ENCODE measurements at regions not wholly inside any gene's neighbourhood (a gene's known extent, or its start where the extent isn't known, plus 50 kb on each side); places are given as distances from the start of the nearest gene placed in this dataset.
"Not testable (repeated sequence)": the region's sequence is repeated elsewhere in the genome, so short reads cannot be mapped to it uniquely, and the experiment has no call there.

DNA sequence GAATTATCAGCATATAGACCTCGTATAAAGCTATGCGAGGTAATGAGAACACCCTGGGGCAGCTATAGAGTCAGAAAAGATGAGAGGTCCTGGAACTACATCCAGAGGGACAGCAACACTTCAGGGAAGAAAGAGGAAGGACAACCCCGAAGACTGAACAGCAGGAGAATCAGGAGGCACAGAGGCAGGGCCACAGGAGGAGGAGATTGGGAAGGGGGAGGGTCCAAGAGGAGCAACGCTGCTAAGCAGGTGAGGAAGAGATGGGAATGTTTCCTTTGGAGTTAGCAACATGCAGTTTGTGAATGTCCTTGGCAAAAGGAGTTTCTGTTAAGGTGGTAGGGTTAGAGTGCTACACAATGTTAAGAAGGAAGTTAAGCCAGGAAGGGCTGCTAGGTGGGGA lies 79.5 kb upstream of the OLIG3 start:
- H3K27me3 ChIP-seq (ENCODE audit: control insufficient read depth, insufficient read depth, low read length) = peaks cover 33% of the 10 kb centered on the region
- H3K36me3 ChIP-seq (ENCODE audit: insufficient read depth, low read length) = no peaks in the 10 kb centered on the region
- H3K4me3 ChIP-seq (ENCODE audit: low read length) = no peak overlapping the region
- H3K9ac ChIP-seq (ENCODE audit: low read depth, low read length) = no peak overlapping the region
- H3K4me1 ChIP-seq (ENCODE audit: control insufficient read depth, insufficient read depth, low read length) = no peaks in the 10 kb centered on the region
- H3K9me3 ChIP-seq (replicated peaks; ENCODE audit: low read length) = no peaks in the 10 kb centered on the region
- no peak overlapping the region for H3K4me2 ChIP-seq (ENCODE audit: low read length)

DNA sequence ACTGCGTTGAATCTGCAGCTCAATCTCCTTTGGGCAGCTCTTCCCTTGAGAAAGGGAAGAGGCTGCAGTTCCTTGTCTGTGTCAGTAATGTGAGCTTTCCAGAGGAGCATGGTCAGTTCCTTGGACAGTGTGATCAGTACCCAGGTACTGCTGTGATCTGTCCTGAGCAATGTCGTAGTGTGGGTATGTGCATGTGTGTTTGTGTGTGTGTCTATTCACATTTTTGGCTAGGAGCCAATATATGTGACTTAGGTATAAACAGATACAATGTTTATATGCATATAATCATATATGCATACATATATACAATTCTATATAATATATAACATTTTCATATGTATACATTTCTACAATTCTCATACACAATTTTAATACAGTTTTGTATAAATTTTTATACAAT lies 85.4 kb upstream of the OLIG3 start:
- Histone ChIP-seq H3K36me3 (ENCODE audit: insufficient read depth, low read length) (no peaks in the 10 kb centered on the region), H3K9ac (ENCODE audit: low read depth, low read length) (no peak overlapping the region), H3K27me3 (ENCODE audit: control insufficient read depth, insufficient read depth, low read length) (peaks cover 13% of the 10 kb centered on the region), H3K9me3 (replicated peaks; ENCODE audit: low read length) (no peaks in the 10 kb centered on the region), H3K4me1 (ENCODE audit: control insufficient read depth, insufficient read depth, low read length) (no peaks in the 10 kb centered on the region), H3K4me2 (ENCODE audit: low read length) (no peak overlapping the region), H3K4me3 (ENCODE audit: low read length) (no peak overlapping the region)

- Histone ChIP-seq H3K27me3 (ENCODE audit: control insufficient read depth, insufficient read depth, low read length) (peaks cover 16% of the 10 kb centered on the region), H3K4me3 (ENCODE audit: low read length) (no peak overlapping the region), H3K9ac (ENCODE audit: low read depth, low read length) (no peak overlapping the region), H3K4me2 (ENCODE audit: low read length) (no peak overlapping the region), H3K9me3 (replicated peaks; ENCODE audit: low read length) (no peaks in the 10 kb centered on the region), H3K36me3 (ENCODE audit: insufficient read depth, low read length) (no peaks in the 10 kb centered on the region), H3K4me1 (ENCODE audit: control insufficient read depth, insufficient read depth, low read length) (no peaks in the 10 kb centered on the region)
Measured at GRCh38 chr6:137581019-137581707, 87.0 kb upstream of the OLIG3 start.

- not testable (repeated sequence) for H3K36me3 ChIP-seq (ENCODE audit: insufficient read depth, low read length); H3K9ac ChIP-seq (ENCODE audit: low read depth, low read length); H3K4me3 ChIP-seq (ENCODE audit: low read length); H3K9me3 ChIP-seq (replicated peaks; ENCODE audit: low read length); H3K4me1 ChIP-seq (ENCODE audit: control insufficient read depth, insufficient read depth, low read length); H3K4me2 ChIP-seq (ENCODE audit: low read length)
- H3K27me3 ChIP-seq (ENCODE audit: control insufficient read depth, insufficient read depth, low read length) = peaks cover 15% of the 10 kb centered on the region
Measured at GRCh38 chr6:137583519-137583918, 89.3 kb upstream of the OLIG3 start.

DNA sequence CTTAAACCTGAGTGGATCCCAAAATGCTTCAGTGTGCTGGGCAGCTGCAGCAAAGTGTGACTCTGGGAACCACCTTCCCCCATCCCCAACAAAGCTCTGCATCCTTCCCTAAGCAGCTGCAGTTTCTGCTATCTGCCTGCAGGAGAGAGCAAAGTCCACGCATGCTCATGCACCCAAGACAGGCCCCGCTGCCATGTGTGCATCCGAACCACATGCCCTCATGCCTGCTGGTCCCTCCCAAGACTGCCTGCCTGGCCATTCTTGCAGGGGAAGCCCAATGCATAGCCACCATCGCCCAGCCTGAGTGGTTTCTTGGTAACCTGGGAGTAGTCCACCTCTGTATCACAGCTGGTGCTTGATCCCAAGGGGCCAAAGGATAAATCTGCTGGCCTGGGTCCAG lies 94.3 kb upstream of the OLIG3 start:
- Histone ChIP-seq H3K4me1 (ENCODE audit: control insufficient read depth, insufficient read depth, low read length) (no peaks in the 10 kb centered on the region), H3K36me3 (ENCODE audit: insufficient read depth, low read length) (no peaks in the 10 kb centered on the region), H3K27me3 (ENCODE audit: control insufficient read depth, insufficient read depth, low read length) (peaks cover 8% of the 10 kb centered on the region), H3K4me3 (ENCODE audit: low read length) (no peak overlapping the region), H3K9ac (ENCODE audit: low read depth, low read length) (no peak overlapping the region), H3K9me3 (replicated peaks; ENCODE audit: low read length) (peaks cover 3% of the 10 kb centered on the region), H3K4me2 (ENCODE audit: low read length) (no peak overlapping the region)

DNA sequence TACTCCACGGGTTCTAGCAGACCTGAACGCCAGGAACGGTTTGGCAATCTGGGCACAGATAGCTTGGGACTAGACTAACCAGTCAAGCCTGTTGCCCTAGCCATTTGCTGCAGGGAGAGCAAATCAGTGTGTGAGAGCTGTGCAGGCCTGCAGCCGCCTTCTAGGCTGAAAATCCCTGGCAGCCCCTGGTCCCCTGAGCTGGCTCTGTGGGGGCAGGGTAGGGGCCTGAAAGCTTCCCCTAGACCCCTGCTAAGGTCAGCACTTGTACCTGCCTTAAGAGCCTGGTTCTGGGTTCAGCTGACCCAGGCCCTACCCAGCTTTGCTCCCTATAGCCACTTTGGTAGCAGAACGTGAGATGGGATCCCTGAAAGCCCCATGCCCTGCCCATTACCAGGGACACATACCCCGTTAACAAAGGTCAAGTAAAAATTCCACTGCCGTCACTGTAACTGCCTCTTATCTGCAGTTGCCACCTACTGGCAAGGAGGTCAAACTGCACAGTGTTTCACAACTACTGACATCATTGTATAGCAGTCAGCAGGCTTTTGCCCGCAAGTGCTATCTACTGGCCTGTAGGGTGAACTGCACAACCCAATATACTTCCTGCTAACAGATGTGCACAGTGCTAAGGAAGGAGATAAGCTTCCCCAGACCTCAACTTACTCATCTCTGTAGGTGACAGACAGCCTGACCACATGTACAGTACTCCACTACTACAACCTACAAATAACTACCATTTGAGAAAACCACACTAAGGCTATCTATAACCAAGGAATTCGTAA lies 95.1 kb upstream of the OLIG3 start:
- H3K27me3 ChIP-seq (ENCODE audit: control insufficient read depth, insufficient read depth, low read length) = peaks cover 8% of the 10 kb centered on the region
- no peaks in the 10 kb centered on the region for H3K36me3 ChIP-seq (ENCODE audit: insufficient read depth, low read length)
- no peak overlapping the region for H3K4me3 ChIP-seq (ENCODE audit: low read length)
- no peaks in the 10 kb centered on the region for H3K4me1 ChIP-seq (ENCODE audit: control insufficient read depth, insufficient read depth, low read length)
- peaks cover 3% of the 10 kb centered on the region for H3K9me3 ChIP-seq (replicated peaks; ENCODE audit: low read length)
- H3K4me2 ChIP-seq (ENCODE audit: low read length) = no peak overlapping the region
- H3K9ac ChIP-seq (ENCODE audit: low read depth, low read length) = no peak overlapping the region

DNA sequence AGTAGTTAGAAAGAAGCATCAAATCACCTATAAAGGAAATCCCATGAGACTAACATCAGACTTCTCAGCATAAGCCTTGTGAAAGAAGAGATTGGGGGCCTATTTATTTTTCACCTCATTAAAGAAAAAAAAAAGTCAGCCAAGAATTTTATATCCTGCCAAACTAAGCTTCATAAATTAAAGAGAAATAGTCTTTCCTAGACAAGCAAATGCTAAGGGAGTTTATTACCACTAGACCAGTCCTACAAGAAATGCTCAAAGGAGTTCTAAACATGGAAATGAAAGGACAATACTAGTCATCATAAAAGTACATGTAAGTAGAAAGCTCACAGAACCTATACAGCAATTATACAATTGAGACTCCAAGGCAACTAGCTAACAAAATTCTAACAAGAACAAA lies 96.5 kb upstream of the OLIG3 start:
- Histone ChIP-seq H3K4me3 (ENCODE audit: low read length) (no peak overlapping the region), H3K4me2 (ENCODE audit: low read length) (no peak overlapping the region), H3K9me3 (replicated peaks; ENCODE audit: low read length) (peaks cover 3% of the 10 kb centered on the region), H3K36me3 (ENCODE audit: insufficient read depth, low read length) (no peaks in the 10 kb centered on the region), H3K9ac (ENCODE audit: low read depth, low read length) (no peak overlapping the region), H3K27me3 (ENCODE audit: control insufficient read depth, insufficient read depth, low read length) (peaks cover 6% of the 10 kb centered on the region), H3K4me1 (ENCODE audit: control insufficient read depth, insufficient read depth, low read length) (no peaks in the 10 kb centered on the region)

DNA sequence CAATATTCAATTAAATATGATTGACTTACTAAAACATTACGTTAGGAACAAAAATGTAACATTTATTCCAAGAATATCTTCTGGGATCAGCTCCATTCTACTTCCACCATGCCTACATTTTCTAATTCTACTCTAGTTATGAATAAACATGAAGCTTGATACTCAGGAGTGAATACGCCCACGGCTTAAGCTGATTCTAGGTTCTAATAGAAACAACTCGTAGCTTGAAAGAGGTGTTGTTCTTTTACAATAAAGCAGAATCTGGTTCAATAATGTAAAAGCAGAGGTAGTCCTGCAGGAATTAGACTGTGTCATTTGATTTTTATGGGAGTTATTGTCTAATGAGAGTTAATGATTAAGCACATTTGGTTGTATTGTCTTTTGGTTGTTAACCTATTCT lies 107.3 kb upstream of the OLIG3 start:
- Histone ChIP-seq H3K9ac (ENCODE audit: low read depth, low read length) (no peak overlapping the region), H3K9me3 (replicated peaks; ENCODE audit: low read length) (no peaks in the 10 kb centered on the region), H3K36me3 (ENCODE audit: insufficient read depth, low read length) (no peaks in the 10 kb centered on the region), H3K4me2 (ENCODE audit: low read length) (no peak overlapping the region), H3K4me3 (ENCODE audit: low read length) (no peak overlapping the region), H3K4me1 (ENCODE audit: control insufficient read depth, insufficient read depth, low read length) (no peaks in the 10 kb centered on the region), H3K27me3 (ENCODE audit: control insufficient read depth, insufficient read depth, low read length) (peaks cover 45% of the 10 kb centered on the region)

DNA sequence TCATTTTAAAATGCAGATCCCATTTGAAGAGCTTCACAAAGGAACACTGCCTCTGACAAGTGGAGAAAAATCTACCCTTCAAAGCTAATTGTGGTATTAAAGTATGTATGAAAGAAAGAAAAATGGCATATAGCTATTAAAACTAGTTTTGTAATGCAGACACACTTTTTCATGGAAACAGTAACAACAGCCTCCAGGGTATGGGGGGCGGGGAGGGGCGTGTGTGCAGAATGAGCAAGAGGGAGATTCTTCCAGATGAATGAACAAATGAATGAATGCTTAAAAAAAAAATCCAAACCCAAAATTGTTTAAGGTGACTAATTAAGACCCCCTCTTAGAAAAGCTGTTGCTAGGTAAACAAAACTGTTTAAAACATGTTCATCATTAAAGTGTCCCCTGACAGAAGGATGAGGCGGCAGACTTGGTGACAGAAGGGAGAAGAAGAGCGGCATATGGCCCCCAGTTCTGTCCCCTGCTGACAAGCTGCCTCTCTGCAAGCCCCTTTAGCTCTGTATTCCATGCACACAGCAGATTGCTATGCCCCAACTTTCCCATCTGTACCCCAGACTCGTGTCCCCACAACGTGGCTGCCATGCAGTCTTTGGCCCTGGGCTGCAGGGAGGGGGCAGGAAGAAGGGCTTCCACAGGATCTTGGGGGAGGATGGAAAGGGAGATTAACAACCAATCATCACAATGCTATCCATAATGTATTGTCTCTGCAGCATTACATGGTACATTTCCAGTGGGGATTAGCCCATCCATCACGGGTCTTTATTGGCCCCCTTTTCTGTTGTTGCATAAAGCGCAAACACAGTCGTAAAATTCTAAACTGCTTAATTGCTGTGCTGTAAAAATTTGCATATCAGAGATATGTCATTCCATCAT lies 108.4 kb upstream of the OLIG3 start:
- Histone ChIP-seq H3K4me3 (ENCODE audit: low read length) (no peak overlapping the region), H3K9me3 (replicated peaks; ENCODE audit: low read length) (no peaks in the 10 kb centered on the region), H3K27me3 (ENCODE audit: control insufficient read depth, insufficient read depth, low read length) (peaks cover 45% of the 10 kb centered on the region), H3K4me1 (ENCODE audit: control insufficient read depth, insufficient read depth, low read length) (no peaks in the 10 kb centered on the region), H3K36me3 (ENCODE audit: insufficient read depth, low read length) (no peaks in the 10 kb centered on the region), H3K4me2 (ENCODE audit: low read length) (no peak overlapping the region), H3K9ac (ENCODE audit: low read depth, low read length) (no peak overlapping the region)

- Histone ChIP-seq H3K36me3 (ENCODE audit: insufficient read depth, low read length) (no peaks in the 10 kb centered on the region), H3K9me3 (replicated peaks; ENCODE audit: low read length) (no peaks in the 10 kb centered on the region), H3K4me2 (ENCODE audit: low read length) (no peak overlapping the region), H3K4me3 (ENCODE audit: low read length) (no peak overlapping the region), H3K9ac (ENCODE audit: low read depth, low read length) (no peak overlapping the region), H3K4me1 (ENCODE audit: control insufficient read depth, insufficient read depth, low read length) (no peaks in the 10 kb centered on the region), H3K27me3 (ENCODE audit: control insufficient read depth, insufficient read depth, low read length) (peaks cover 30% of the 10 kb centered on the region)
Measured at GRCh38 chr6:137610702-137611101, 116.5 kb upstream of the OLIG3 start.

DNA sequence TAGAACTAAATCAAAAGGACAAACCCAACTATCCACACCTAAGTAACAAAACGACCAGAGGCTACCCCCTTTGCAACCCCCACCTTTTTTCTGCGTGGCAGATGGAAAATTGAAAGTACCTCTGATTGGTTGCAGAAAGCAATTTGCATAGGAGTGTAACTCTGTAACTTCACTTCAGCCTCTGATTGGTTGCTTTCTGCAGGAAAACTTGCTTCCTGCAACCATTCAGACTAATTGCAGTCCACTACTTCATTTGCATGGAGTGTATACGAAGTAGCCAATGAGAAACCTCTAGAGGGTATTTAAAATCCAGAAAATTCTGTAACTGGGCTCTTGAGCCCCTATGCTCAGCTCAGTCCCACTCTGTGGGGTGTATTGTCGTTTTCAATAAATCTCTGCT lies 129.1 kb upstream of the OLIG3 start:
- no peaks in the 10 kb centered on the region for H3K4me1 ChIP-seq (ENCODE audit: control insufficient read depth, insufficient read depth, low read length)
- H3K9ac ChIP-seq (ENCODE audit: low read depth, low read length) = no peak overlapping the region

More for the DNA sequence above, 129.1 kb upstream of the OLIG3 start:
- H3K27me3 ChIP-seq (ENCODE audit: control insufficient read depth, insufficient read depth, low read length) = peaks cover 15% of the 10 kb centered on the region
- no peak overlapping the region for H3K4me3 ChIP-seq (ENCODE audit: low read length)
- H3K4me2 ChIP-seq (ENCODE audit: low read length) = no peak overlapping the region
- no peaks in the 10 kb centered on the region for H3K36me3 ChIP-seq (ENCODE audit: insufficient read depth, low read length)
- no peaks in the 10 kb centered on the region for H3K9me3 ChIP-seq (replicated peaks; ENCODE audit: low read length)
